HepG2 (cell line): ENCODE measurements at regions not wholly inside any gene's neighbourhood (a gene's known extent, or its start where the extent isn't known, plus 50 kb on each side); places are given as distances from the start of the nearest gene placed in this dataset.

ENCODE experiments used
- ATAC-seq: fragments of 200-7000 bp; cut with Tn5 transposase; 3 replicates; pipeline ENCODE4 v1.9.1; 2020; ENCODE audit warnings: mild to moderate bottlenecking, moderate library complexity
- BruUV-seq: library from RNA; stranded (reverse); fragments of 400-500 nt; replicated peaks from 2 replicates; lab custom pipeline; 2021; lab: Mats Ljungman, UMichigan
- CTCF ChIA-PET: fragments of 300-600 bp; formaldehyde crosslinking; extraction: SDS; loops from one replicate; lab custom pipeline; 2021; ENCODE audit warnings: low total read pairs, inconsistent platforms, low intra/inter-chr PET ratio; lab: Yijun Ruan, JAX
- POLR2A ChIA-PET: fragments of 350-600 bp; sonication (Branson Sonifier 250); formaldehyde crosslinking; loops from one replicate; lab custom pipeline; 2020; ENCODE audit warnings: antibody characterized with exemption, inconsistent platforms; lab: Yijun Ruan, JAX
- DNase-seq: peaks from one replicate; pipeline ENCODE4 v3.0.0-alpha.2; 2015; ENCODE audit warnings: low spot score
- FAIRE-seq: peaks from 3 replicates; lab custom pipeline; 2011; peaks lifted over from hg19 to GRCh38; lab: Jason Lieb, UNC
- H2AFZ ChIP-seq: one replicate; pipeline ENCODE4 v1.6.1; 2011; ENCODE audit warnings: low read length, inconsistent platforms
- H3K27ac ChIP-seq: fragments of 300-600 bp; 3 replicates; pipeline ENCODE4 v1.8.0; 2011; ENCODE audit warnings: mixed run types, mild to moderate bottlenecking, mixed read lengths, low read length, inconsistent platforms; ENCODE audit not compliant: insufficient read depth; ENCODE audit errors: extremely low read length
- H3K27me3 ChIP-seq, 2 experiments: fragments of 200-600 bp in 1 of 2; 2 replicates in 1 of 2; 3 replicates in 1 of 2; pipeline versions ENCODE4 v1.6.0 to v1.8.0; 2011; ENCODE audit warnings: low read length in 2 of 2, mild to moderate bottlenecking in 2 of 2, moderate library complexity in 2 of 2, inconsistent platforms in 1 of 2; ENCODE audit not compliant: insufficient read depth in 2 of 2, control insufficient read depth in 1 of 2
- H3K36me3 ChIP-seq, 2 experiments: fragments of 200-600 bp in 1 of 2; replicated peaks in 1 of 2; 2 replicates in 1 of 2; 3 replicates in 1 of 2; pipeline versions ENCODE4 v1.5.1 to v1.8.0; 2011; ENCODE audit warnings: low read length in 2 of 2, inconsistent platforms in 1 of 2; ENCODE audit not compliant: insufficient read depth in 2 of 2, control insufficient read depth in 1 of 2
- H3K4me1 ChIP-seq: 2 replicates; pipeline ENCODE4 v1.5.1; 2012; ENCODE audit warnings: low read length, inconsistent platforms; ENCODE audit not compliant: insufficient read depth
- H3K4me2 ChIP-seq: 2 replicates; pipeline ENCODE4 v1.6.0; 2011; ENCODE audit warnings: low read depth, low read length, inconsistent platforms
- H3K4me3 ChIP-seq, 3 experiments: fragments of 200-600 bp in 1 of 3; sonication (generic), shearing (Covaris generic) in 1 of 3; replicated peaks in 1 of 3; 2 replicates each; pipeline ENCODE4 v1.5.1; 2011 to 2016; ENCODE audit warnings: low read length in 3 of 3, inconsistent platforms in 2 of 3, low read depth in 2 of 3, mild to moderate bottlenecking in 2 of 3, control low read depth in 1 of 3, mixed read lengths in 1 of 3; ENCODE audit not compliant: insufficient read depth in 1 of 3
- H3K79me2 ChIP-seq: one replicate; pipeline ENCODE4 v1.6.1; 2011; ENCODE audit warnings: low read length, inconsistent platforms; ENCODE audit not compliant: insufficient read depth
- H3K9ac ChIP-seq: 2 replicates; pipeline ENCODE4 v1.6.0; 2011; ENCODE audit warnings: mild to moderate bottlenecking, low read depth, low read length, inconsistent platforms; ENCODE audit not compliant: insufficient read depth
- H3K9me3 ChIP-seq: 2 replicates; pipeline ENCODE4 v1.5.1; 2012; ENCODE audit warnings: mild to moderate bottlenecking, low read length
- H4K20me1 ChIP-seq: 2 replicates; pipeline ENCODE4 v1.6.0; 2011; ENCODE audit warnings: inconsistent platforms, mild to moderate bottlenecking, low read length, moderate library complexity; ENCODE audit not compliant: insufficient read depth
- AHR ChIP-seq: IDR thresholded peaks from 2 replicates; pipeline ENCODE4 v1.6.1; 2018; ENCODE audit warnings: missing genetic modification reagents, missing compliant biosample characterization
- ATF1 ChIP-seq: IDR thresholded peaks from 2 replicates; pipeline ENCODE4 v1.6.1; 2016; ENCODE audit warnings: mild to moderate bottlenecking, control low read depth
- ESRRA ChIP-seq: sonication (generic); formaldehyde crosslinking; IDR thresholded peaks from 2 replicates; pipeline ENCODE4 v1.5.1; 2020; ENCODE audit warnings: mild to moderate bottlenecking, low read depth, missing genetic modification reagents
- MIER3 ChIP-seq: IDR thresholded peaks from 2 replicates; pipeline ENCODE4 v1.6.1; 2016; ENCODE audit warnings: missing compliant biosample characterization, borderline replicate concordance
- MIXL1 ChIP-seq: IDR thresholded peaks from 2 replicates; pipeline ENCODE4 v1.6.1; 2016
- PHF5A ChIP-seq: IDR thresholded peaks from one replicate; pipeline ENCODE4 v1.6.1; 2018; ENCODE audit warnings: low read depth, missing genetic modification reagents; ENCODE audit not compliant: unreplicated experiment
- TCF12 ChIP-seq, 2 experiments: fragments of 450-650 bp in 1 of 2; sonication (generic) in 1 of 2; formaldehyde crosslinking in 1 of 2; IDR thresholded peaks; 2 replicates each; pipeline versions ENCODE4 v1.6.1 to v1.8.0; 2017 to 2022; ENCODE audit warnings: antibody characterized with exemption in 1 of 2, mild to moderate bottlenecking in 1 of 2, missing genetic modification reagents in 1 of 2, moderate library complexity in 1 of 2
- WIZ ChIP-seq: sonication (generic); formaldehyde crosslinking; IDR thresholded peaks from 2 replicates; pipeline ENCODE4 v1.5.1; 2020; ENCODE audit warnings: mild to moderate bottlenecking, missing genetic modification reagents
- ZNF615 ChIP-seq: sonication (generic); formaldehyde crosslinking; IDR thresholded peaks from 2 replicates; pipeline ENCODE4 v1.5.0; 2020; ENCODE audit warnings: mild to moderate bottlenecking, missing genetic modification reagents, borderline replicate concordance
- WGBS: methylation state at CpG from one replicate; pipeline ENCODE4 v1.1.6; 2017; ENCODE audit warnings: low lambda C conversion rate; 5-methylcytosine and 5-hydroxymethylcytosine counted together
- in situ Hi-C: cut with HindIII; loops from 2 replicates; pipeline ENCODE4 v1.10.0; 2017; ENCODE audit warnings: low pct_unique_long_range_greater_than_20kb; ENCODE audit not compliant: extremely low pct_ligation_motif_present
- intact Hi-C: fragments of 100-400 bp; cut with micrococcal nuclease; formaldehyde crosslinking; loops from one replicate; pipeline ENCODE4 v1.10.0; 2022; ENCODE audit not compliant: unreplicated experiment
- TF ChIP-seq, protein P1 (sequence below): sonication (generic); formaldehyde crosslinking; IDR thresholded peaks from 2 replicates; pipeline ENCODE4 v1.5.1; 2020; ENCODE audit warnings: missing genetic modification reagents, mild to moderate bottlenecking, borderline replicate concordance
- TF ChIP-seq, protein P2 (sequence below): sonication (generic); formaldehyde crosslinking; IDR thresholded peaks from 2 replicates; pipeline ENCODE4 v1.5.0; 2020; ENCODE audit warnings: mild to moderate bottlenecking, missing genetic modification reagents
- TF ChIP-seq, protein P3 (sequence below): IDR thresholded peaks from 2 replicates; pipeline ENCODE4 v1.6.1; 2018; ENCODE audit warnings: missing genetic modification reagents, mild to moderate bottlenecking, missing compliant biosample characterization

DNA sequence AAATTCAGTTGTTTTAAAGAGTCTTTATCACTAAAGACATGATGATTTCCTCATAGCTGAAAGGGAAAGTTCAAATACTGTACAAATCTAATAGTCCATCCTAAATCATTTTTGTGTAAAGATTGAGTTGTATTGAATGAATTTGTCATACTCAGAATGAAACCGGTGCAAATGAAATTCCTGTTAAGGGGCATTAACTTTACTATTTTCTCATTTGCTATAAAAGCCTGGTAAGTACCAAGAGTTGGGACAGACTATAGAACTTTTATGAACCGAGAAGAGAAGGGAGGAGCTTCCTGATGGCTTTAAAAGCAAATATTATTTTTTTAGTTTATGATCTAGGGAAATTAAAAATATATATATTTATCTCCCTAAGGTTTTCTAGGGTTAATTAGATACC lies 260.0 kb upstream of the AKR1E2 start:
- no peak for ATAC-seq
- no TSS peak for BruUV-seq
- CTCF ChIA-PET, result no interaction called here
- 0% methylated on average over 2 of the region's 2 CpGs for WGBS
- no peaks in the 10 kb centered on the region for H3K9me3 ChIP-seq
- H3K4me2 ChIP-seq, result no peak overlapping the region
- DNase-seq, result no peak
- H3K79me2 ChIP-seq, result no peaks in the 10 kb centered on the region
- no peak overlapping the region for H3K4me3 ChIP-seq
- no peak overlapping the region for H3K9ac ChIP-seq
- no peak overlapping the region for H2AFZ ChIP-seq
- peaks cover 0 to 14% of the 10 kb centered on the region in 2 experiments; a peak in 3 of 5 replicates for H3K27me3 ChIP-seq
- H4K20me1 ChIP-seq, result no peaks in the 10 kb centered on the region
- no peak for FAIRE-seq
- no peaks in the 10 kb centered on the region for H3K4me1 ChIP-seq
- TF ChIP-seq PHF5A (CRISPR knock-in tag) (no peak), WIZ (CRISPR knock-in tag) (no peak), AHR (CRISPR knock-in tag) (no peak), MIER3 (CRISPR knock-in tag) (no peak), ATF1 (CRISPR knock-in tag) (no peak)
- H3K36me3 ChIP-seq, result no peaks in the 10 kb centered on the region
- POLR2A ChIA-PET, result no interaction called here
- in situ Hi-C loops (no loop called here), intact Hi-C loops (no loop called here)
- no peak overlapping the region for H3K27ac ChIP-seq

DNA sequence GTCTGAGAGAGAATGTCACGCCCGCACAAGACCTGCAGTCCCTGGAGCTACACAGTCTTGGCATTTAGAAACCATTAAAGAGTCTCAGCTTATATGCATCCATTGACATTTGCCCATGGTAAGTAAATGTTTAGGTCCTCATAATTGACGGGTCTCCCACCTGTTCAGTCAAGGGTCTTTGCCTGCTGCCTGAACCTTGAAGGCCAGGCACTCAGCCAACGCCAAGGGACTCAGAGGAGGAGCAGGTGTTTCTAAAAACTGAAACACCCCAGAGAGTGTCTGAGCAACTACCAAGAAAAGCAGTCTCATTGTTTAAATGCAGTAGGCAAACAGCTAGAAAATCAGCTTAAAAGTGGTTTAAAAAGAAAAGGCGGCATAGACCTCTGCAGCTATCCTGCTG lies 264.7 kb upstream of the AKR1E2 start:
- H4K20me1 ChIP-seq, result no peaks in the 10 kb centered on the region
- no TSS peak for BruUV-seq
- no peaks in the 10 kb centered on the region for H3K9me3 ChIP-seq
- ChIA-PET POLR2A (no interaction called here), CTCF (no interaction called here)
- H3K36me3 ChIP-seq, result no peaks in the 10 kb centered on the region
- no peak overlapping the region for H3K9ac ChIP-seq
- 4% methylated on average over 5 of the region's 5 CpGs for WGBS
- H3K4me2 ChIP-seq, result no peak overlapping the region
- DNase-seq (no peak), ATAC-seq (no peak), FAIRE-seq (no peak)
- H3K4me3 ChIP-seq, result no peak overlapping the region
- peaks cover 0 to 10% of the 10 kb centered on the region in 2 experiments; a peak in 3 of 5 replicates for H3K27me3 ChIP-seq
- H3K79me2 ChIP-seq, result no peaks in the 10 kb centered on the region
- no peak overlapping the region for H2AFZ ChIP-seq
- in situ Hi-C loops (no loop called here), intact Hi-C loops (no loop called here)
- no peak overlapping the region for H3K27ac ChIP-seq
- no peaks in the 10 kb centered on the region for H3K4me1 ChIP-seq
- TF ChIP-seq TCF12 (IDR thresholded peaks at IDR 0.05), result no peak
- no peak for TF ChIP-seq TCF12 (CRISPR knock-in tag; IDR thresholded peaks at IDR 0.05)
- no peak for TF ChIP-seq ESRRA (CRISPR knock-in tag)
- TF ChIP-seq, protein P1, sequence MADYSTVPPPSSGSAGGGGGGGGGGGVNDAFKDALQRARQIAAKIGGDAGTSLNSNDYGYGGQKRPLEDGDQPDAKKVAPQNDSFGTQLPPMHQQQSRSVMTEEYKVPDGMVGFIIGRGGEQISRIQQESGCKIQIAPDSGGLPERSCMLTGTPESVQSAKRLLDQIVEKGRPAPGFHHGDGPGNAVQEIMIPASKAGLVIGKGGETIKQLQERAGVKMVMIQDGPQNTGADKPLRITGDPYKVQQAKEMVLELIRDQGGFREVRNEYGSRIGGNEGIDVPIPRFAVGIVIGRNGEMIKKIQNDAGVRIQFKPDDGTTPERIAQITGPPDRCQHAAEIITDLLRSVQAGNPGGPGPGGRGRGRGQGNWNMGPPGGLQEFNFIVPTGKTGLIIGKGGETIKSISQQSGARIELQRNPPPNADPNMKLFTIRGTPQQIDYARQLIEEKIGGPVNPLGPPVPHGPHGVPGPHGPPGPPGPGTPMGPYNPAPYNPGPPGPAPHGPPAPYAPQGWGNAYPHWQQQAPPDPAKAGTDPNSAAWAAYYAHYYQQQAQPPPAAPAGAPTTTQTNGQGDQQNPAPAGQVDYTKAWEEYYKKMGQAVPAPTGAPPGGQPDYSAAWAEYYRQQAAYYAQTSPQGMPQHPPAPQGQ (CRISPR knock-in tag), result no peak
- TF ChIP-seq, protein P2, sequence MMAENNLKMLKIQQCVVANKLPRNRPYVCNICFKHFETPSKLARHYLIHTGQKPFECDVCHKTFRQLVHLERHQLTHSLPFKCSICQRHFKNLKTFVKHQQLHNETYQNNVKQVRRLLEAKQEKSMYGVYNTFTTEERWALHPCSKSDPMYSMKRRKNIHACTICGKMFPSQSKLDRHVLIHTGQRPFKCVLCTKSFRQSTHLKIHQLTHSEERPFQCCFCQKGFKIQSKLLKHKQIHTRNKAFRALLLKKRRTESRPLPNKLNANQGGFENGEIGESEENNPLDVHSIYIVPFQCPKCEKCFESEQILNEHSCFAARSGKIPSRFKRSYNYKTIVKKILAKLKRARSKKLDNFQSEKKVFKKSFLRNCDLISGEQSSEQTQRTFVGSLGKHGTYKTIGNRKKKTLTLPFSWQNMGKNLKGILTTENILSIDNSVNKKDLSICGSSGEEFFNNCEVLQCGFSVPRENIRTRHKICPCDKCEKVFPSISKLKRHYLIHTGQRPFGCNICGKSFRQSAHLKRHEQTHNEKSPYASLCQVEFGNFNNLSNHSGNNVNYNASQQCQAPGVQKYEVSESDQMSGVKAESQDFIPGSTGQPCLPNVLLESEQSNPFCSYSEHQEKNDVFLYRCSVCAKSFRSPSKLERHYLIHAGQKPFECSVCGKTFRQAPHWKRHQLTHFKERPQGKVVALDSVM (CRISPR knock-in tag), result no peak
- TF ChIP-seq ZNF615 (CRISPR knock-in tag), result no peak
- TF ChIP-seq, protein P3, sequence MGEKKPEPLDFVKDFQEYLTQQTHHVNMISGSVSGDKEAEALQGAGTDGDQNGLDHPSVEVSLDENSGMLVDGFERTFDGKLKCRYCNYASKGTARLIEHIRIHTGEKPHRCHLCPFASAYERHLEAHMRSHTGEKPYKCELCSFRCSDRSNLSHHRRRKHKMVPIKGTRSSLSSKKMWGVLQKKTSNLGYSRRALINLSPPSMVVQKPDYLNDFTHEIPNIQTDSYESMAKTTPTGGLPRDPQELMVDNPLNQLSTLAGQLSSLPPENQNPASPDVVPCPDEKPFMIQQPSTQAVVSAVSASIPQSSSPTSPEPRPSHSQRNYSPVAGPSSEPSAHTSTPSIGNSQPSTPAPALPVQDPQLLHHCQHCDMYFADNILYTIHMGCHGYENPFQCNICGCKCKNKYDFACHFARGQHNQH (CRISPR knock-in tag), result no peak
- TF ChIP-seq MIXL1 (CRISPR knock-in tag), result no peak
